K562 (cell line): ENCODE measurements at regions not wholly inside any gene's neighbourhood (a gene's known extent, or its start where the extent isn't known, plus 50 kb on each side); places are given as distances from the start of the nearest gene placed in this dataset.

Source experiments
- ATAC-seq: fragments of 200-7000 bp; cut with Tn5 transposase; 3 replicates; pipeline ENCODE4 v1.9.1; 2020; ENCODE audit warnings: moderate library complexity
- BruUV-seq: library from RNA; stranded (reverse); fragments of 400-500 nt; replicated peaks from 2 replicates; lab custom pipeline; 2021; lab: Mats Ljungman, UMichigan
- CTCF ChIA-PET: fragments of 300-600 bp; formaldehyde crosslinking; extraction: SDS; loops from one replicate; lab custom pipeline; 2021; ENCODE audit warnings: low intra/inter-chr PET ratio; lab: Yijun Ruan, JAX
- POLR2A ChIA-PET: fragments of 300-600, 350-650 bp; sonication (Branson Sonifier 250); formaldehyde crosslinking; extraction: SDS; loops from one replicate; lab custom pipeline; 2021; ENCODE audit warnings: antibody characterized with exemption, inconsistent platforms; lab: Yijun Ruan, JAX
- DNase-seq, 4 experiments: peaks; one replicate each; pipeline versions ENCODE4 v3.0.0 to v3.0.0-alpha.2; 2011 to 2018; ENCODE audit warnings: low spot score in 3 of 4, mixed read lengths in 3 of 4; ENCODE audit errors: extremely low read depth in 1 of 4
- FAIRE-seq: peaks from 2 replicates; lab custom pipeline; 2011; peaks lifted over from hg19 to GRCh38; lab: Jason Lieb, UNC
- H2AFZ ChIP-seq: 2 replicates; pipeline ENCODE4 v1.6.0; 2011; ENCODE audit warnings: low read depth, low read length, control low read depth, inconsistent platforms
- H3K27ac ChIP-seq: fragments of 200-600 bp; 3 replicates; pipeline ENCODE4 v1.8.0; 2011; ENCODE audit warnings: low read depth, mild to moderate bottlenecking, control low read depth, inconsistent platforms, low read length, moderate library complexity, mixed read lengths; ENCODE audit errors: extremely low read depth
- H3K27me3 ChIP-seq, 2 experiments: fragments of 300-600 bp in 1 of 2; 2 replicates in 1 of 2; 3 replicates in 1 of 2; pipeline versions ENCODE4 v1.6.0 to v1.8.0; 2011; ENCODE audit warnings: inconsistent platforms in 2 of 2, low read length in 2 of 2, mild to moderate bottlenecking in 1 of 2, mixed read lengths in 1 of 2, moderate library complexity in 1 of 2; ENCODE audit not compliant: control insufficient read depth in 2 of 2, insufficient read depth in 2 of 2
- H3K36me3 ChIP-seq: fragments of 300-600 bp; 3 replicates; pipeline ENCODE4 v1.8.0; 2011; ENCODE audit warnings: mild to moderate bottlenecking, low read length, inconsistent platforms; ENCODE audit not compliant: control insufficient read depth, insufficient read depth
- H3K4me1 ChIP-seq, 2 experiments: fragments of 200-600 bp in 1 of 2; replicated peaks in 1 of 2; 2 replicates in 1 of 2; 3 replicates in 1 of 2; pipeline versions ENCODE4 v1.5.1 to v1.8.0; 2011; ENCODE audit warnings: inconsistent platforms in 2 of 2, low read length in 2 of 2, mild to moderate bottlenecking in 1 of 2, mixed read lengths in 1 of 2, moderate library complexity in 1 of 2; ENCODE audit not compliant: control insufficient read depth in 2 of 2, insufficient read depth in 2 of 2
- H3K4me2 ChIP-seq: 2 replicates; pipeline ENCODE4 v1.6.1; 2011; ENCODE audit warnings: low read length, control low read depth, inconsistent platforms, mixed read lengths; ENCODE audit not compliant: insufficient read depth
- H3K4me3 ChIP-seq: fragments of 200-600 bp; sonication (generic), shearing (Covaris generic); 2 replicates; pipeline ENCODE4 v1.5.1; 2016; ENCODE audit warnings: control low read depth, inconsistent platforms
- H3K79me2 ChIP-seq: fragments of 200-600 bp; 3 replicates; pipeline ENCODE4 v1.8.0; 2011; ENCODE audit warnings: low read length, inconsistent platforms; ENCODE audit not compliant: control insufficient read depth, insufficient read depth
- H3K9ac ChIP-seq, 2 experiments: 2 replicates each; pipeline versions ENCODE4 v1.6.0 to v1.6.1; 2011; ENCODE audit warnings: low read depth in 2 of 2, low read length in 2 of 2, control low read depth in 1 of 2, inconsistent platforms in 1 of 2, mild to moderate bottlenecking in 1 of 2, mixed read lengths in 1 of 2; ENCODE audit not compliant: insufficient read depth in 1 of 2
- H3K9me1 ChIP-seq: one replicate; pipeline ENCODE4 v1.6.0; 2011; ENCODE audit warnings: inconsistent platforms, mild to moderate bottlenecking, low read length, moderate library complexity; ENCODE audit not compliant: control insufficient read depth, insufficient read depth
- H3K9me3 ChIP-seq: replicated peaks from 2 replicates; pipeline ENCODE4 v1.5.1; 2011; ENCODE audit warnings: low read depth, low read length, inconsistent platforms; ENCODE audit not compliant: control insufficient read depth, insufficient read depth
- H4K20me1 ChIP-seq: replicated peaks from 2 replicates; pipeline ENCODE4 v1.6.1; 2011; ENCODE audit warnings: low read length, inconsistent platforms, mixed read lengths; ENCODE audit not compliant: control insufficient read depth, insufficient read depth
- ELF1 ChIP-seq: fragments of 200-800 bp; sonication (Bioruptor generic); IDR thresholded peaks from 2 replicates; pipeline ENCODE4 v1.6.1; 2016; ENCODE audit warnings: missing genetic modification characterization, missing compliant biosample characterization
- PCBP2 ChIP-seq: fragments of 200-400 bp; formaldehyde crosslinking; IDR thresholded peaks from 2 replicates; pipeline ENCODE4 v1.6.1; 2018; ENCODE audit warnings: low read length, low read depth, mild to moderate bottlenecking, moderate library complexity; ENCODE audit not compliant: poor library complexity, severe bottlenecking
- SUPT5H ChIP-seq: fragments of 450-650 bp; IDR thresholded peaks from 2 replicates; pipeline ENCODE4 v1.6.1; 2016
- WGBS: fragments of 100-300 bp; shearing (Covaris generic); methylation state at CpG from one replicate; pipeline ENCODE4 v1.1.6; 2016; ENCODE audit warnings: low coverage, mixed read lengths; ENCODE audit not compliant: insufficient coverage; ENCODE audit errors: missing lambda C conversion rate; 5-methylcytosine and 5-hydroxymethylcytosine counted together
- in situ Hi-C: fragments of 300-500 bp; cut with MboI; formaldehyde crosslinking; loops from 4 replicates; pipeline ENCODE4 v1.15.0; 2018; ENCODE audit warnings: inconsistent platforms, mixed read lengths
- intact Hi-C: fragments of 100-400 bp; cut with micrococcal nuclease; formaldehyde crosslinking; loops from 2 replicates; pipeline ENCODE4 v1.14.2; 2022
- TF ChIP-seq, protein P1 (sequence below): fragments of 450-650 bp; IDR thresholded peaks from 2 replicates; pipeline ENCODE4 v1.6.1; 2017; ENCODE audit warnings: mild to moderate bottlenecking, moderate library complexity
- TF ChIP-seq, protein P2 (sequence below): fragments of 250-450 bp; sonication (Bioruptor Pico); IDR thresholded peaks from 2 replicates; pipeline ENCODE4 v1.8.0; 2022; ENCODE audit warnings: moderate library complexity, mild to moderate bottlenecking, inconsistent platforms
- TF ChIP-seq, protein P3 (sequence below): sonication (generic); formaldehyde crosslinking; IDR thresholded peaks from 2 replicates; pipeline ENCODE4 v1.8.1; 2023; ENCODE audit warnings: mild to moderate bottlenecking, missing genetic modification reagents

DNA sequence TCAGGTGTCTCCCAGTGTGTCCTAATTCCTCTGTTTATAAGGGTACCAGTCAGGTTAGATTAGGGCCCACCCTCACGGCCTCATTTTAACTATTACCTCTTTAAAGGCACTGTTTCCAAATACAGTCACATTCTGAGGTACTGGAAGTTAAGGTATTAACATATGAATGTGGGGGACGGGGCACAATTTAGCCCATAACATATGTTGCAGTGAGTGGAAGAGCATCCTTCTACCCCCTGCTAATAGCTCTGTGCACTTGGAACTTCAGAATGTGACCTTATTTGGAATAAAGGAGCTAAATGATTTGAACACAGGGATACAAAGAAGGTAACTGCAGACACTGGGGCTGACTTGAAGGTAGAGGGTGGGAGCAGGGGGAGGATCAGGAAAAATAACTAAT is 67.3 kb upstream of the ADGRL2 start:
- no peak for DNase-seq
- ChIA-PET POLR2A (no interaction called here), CTCF (no interaction called here)
- no peaks in the 10 kb centered on the region for H4K20me1 ChIP-seq
- BruUV-seq: no TSS peak
- no peaks in the 10 kb centered on the region for H3K9me3 ChIP-seq
- H3K4me3 ChIP-seq: no peak overlapping the region
- no peaks in the 10 kb centered on the region for H3K27me3 ChIP-seq
- no peak for TF ChIP-seq ELF1 (tag)
- no peak for TF ChIP-seq PCBP2
- no peak for TF ChIP-seq SUPT5H
- TF ChIP-seq, protein P1, sequence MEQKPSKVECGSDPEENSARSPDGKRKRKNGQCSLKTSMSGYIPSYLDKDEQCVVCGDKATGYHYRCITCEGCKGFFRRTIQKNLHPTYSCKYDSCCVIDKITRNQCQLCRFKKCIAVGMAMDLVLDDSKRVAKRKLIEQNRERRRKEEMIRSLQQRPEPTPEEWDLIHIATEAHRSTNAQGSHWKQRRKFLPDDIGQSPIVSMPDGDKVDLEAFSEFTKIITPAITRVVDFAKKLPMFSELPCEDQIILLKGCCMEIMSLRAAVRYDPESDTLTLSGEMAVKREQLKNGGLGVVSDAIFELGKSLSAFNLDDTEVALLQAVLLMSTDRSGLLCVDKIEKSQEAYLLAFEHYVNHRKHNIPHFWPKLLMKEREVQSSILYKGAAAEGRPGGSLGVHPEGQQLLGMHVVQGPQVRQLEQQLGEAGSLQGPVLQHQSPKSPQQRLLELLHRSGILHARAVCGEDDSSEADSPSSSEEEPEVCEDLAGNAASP: no peak
- TF ChIP-seq, protein P2, sequence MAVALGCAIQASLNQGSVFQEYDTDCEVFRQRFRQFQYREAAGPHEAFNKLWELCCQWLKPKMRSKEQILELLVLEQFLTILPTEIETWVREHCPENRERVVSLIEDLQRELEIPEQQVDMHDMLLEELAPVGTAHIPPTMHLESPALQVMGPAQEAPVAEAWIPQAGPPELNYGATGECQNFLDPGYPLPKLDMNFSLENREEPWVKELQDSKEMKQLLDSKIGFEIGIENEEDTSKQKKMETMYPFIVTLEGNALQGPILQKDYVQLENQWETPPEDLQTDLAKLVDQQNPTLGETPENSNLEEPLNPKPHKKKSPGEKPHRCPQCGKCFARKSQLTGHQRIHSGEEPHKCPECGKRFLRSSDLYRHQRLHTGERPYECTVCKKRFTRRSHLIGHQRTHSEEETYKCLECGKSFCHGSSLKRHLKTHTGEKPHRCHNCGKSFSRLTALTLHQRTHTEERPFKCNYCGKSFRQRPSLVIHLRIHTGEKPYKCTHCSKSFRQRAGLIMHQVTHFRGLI: no peak
- TF ChIP-seq, protein P3, sequence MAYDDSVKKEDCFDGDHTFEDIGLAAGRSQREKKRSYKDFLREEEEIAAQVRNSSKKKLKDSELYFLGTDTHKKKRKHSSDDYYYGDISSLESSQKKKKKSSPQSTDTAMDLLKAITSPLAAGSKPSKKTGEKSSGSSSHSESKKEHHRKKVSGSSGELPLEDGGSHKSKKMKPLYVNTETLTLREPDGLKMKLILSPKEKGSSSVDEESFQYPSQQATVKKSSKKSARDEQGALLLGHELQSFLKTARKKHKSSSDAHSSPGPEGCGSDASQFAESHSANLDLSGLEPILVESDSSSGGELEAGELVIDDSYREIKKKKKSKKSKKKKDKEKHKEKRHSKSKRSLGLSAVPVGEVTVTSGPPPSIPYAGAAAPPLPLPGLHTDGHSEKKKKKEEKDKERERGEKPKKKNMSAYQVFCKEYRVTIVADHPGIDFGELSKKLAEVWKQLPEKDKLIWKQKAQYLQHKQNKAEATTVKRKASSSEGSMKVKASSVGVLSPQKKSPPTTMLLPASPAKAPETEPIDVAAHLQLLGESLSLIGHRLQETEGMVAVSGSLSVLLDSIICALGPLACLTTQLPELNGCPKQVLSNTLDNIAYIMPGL: no peak
- ATAC-seq: no peak
- 0% methylated on average over 2 of the region's 2 CpGs for WGBS
- H3K9ac ChIP-seq: no peak overlapping the region
- H3K79me2 ChIP-seq: no peaks in the 10 kb centered on the region
- in situ Hi-C loops: no loop called here
- no peaks in the 10 kb centered on the region for H3K36me3 ChIP-seq
- intact Hi-C loops: no loop called here
- no peaks in the 10 kb centered on the region for H3K4me1 ChIP-seq
- no peak for FAIRE-seq
- no peak overlapping the region for H3K4me2 ChIP-seq
- H3K9me1 ChIP-seq: no peaks in the 10 kb centered on the region
- H2AFZ ChIP-seq: no peak overlapping the region
- H3K27ac ChIP-seq: no peak overlapping the region
